ENCODE measurements at regions not wholly inside any gene's neighbourhood (a gene's known extent, or its start where the extent isn't known, plus 50 kb on each side); places are given as distances from the start of the nearest gene placed in this dataset.
"Not testable (repeated sequence)": the region's sequence is repeated elsewhere in the genome, so short reads cannot be mapped to it uniquely, and the experiment has no call there.

DNA sequence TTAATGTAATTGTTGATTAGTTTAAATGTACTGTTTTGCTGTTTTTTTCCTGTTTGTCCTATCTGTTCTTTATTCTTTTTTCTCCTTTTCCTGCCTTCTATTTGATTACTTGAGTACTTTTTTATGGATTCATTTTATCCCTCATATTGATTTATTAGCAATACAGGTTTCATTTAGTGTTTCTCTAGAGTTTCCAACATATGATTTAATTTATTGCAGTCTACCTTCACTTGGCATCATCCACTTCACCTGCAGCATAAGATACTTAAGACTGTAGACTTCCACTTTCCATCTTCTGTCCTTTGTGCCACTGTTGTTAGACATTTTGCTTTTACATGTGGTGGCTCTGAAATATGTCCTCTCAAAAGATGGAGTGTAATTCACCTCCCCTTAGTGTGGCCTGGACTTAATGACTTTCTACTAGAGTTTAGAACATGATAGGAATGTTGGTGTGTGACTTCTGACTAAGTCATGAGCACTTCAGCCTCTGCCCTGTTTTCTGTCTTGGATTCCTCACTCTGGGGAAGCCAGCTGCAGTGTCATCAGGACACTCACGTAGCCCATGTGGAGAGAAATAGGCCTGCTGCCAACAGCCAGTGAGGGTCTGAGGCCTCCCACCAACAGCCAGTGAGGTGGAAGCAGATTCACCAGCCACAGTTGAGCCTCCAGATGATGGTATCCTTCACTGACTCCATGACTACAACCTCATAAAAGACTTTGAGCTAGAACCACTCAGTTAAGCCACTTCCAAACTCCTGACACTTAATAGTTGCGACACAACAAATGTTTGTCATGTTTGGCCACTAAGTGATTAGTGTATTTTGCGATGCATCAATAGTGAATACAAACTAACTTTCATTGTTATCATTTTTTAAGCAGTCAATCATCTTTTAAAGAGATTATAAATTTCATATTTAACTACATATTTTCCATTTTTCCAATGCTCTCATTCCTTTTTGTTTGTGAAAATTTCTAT lies 643.5 kb upstream of the DPP6 start:
- Mint-ChIP-seq H3K27me3 (ENCODE audit: unreplicated experiment) (no peaks in the 10 kb centered on the region), H3K4me1 (ENCODE audit: unreplicated experiment) (no peaks in the 10 kb centered on the region), H3K27ac (ENCODE audit: unreplicated experiment) (no peak overlapping the region), H3K36me3 (ENCODE audit: unreplicated experiment) (no peaks in the 10 kb centered on the region), H3K4me3 (ENCODE audit: unreplicated experiment) (no peak overlapping the region), H3K9me3 (ENCODE audit: unreplicated experiment) (peaks cover 77% of the 10 kb centered on the region)
- no peak for DNase-seq (ENCODE audit: extremely low spot score, unreplicated experiment)
- TF ChIP-seq, protein P1, sequence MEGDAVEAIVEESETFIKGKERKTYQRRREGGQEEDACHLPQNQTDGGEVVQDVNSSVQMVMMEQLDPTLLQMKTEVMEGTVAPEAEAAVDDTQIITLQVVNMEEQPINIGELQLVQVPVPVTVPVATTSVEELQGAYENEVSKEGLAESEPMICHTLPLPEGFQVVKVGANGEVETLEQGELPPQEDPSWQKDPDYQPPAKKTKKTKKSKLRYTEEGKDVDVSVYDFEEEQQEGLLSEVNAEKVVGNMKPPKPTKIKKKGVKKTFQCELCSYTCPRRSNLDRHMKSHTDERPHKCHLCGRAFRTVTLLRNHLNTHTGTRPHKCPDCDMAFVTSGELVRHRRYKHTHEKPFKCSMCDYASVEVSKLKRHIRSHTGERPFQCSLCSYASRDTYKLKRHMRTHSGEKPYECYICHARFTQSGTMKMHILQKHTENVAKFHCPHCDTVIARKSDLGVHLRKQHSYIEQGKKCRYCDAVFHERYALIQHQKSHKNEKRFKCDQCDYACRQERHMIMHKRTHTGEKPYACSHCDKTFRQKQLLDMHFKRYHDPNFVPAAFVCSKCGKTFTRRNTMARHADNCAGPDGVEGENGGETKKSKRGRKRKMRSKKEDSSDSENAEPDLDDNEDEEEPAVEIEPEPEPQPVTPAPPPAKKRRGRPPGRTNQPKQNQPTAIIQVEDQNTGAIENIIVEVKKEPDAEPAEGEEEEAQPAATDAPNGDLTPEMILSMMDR (IDR thresholded peaks at IDR 0.05), result no peak

DNA sequence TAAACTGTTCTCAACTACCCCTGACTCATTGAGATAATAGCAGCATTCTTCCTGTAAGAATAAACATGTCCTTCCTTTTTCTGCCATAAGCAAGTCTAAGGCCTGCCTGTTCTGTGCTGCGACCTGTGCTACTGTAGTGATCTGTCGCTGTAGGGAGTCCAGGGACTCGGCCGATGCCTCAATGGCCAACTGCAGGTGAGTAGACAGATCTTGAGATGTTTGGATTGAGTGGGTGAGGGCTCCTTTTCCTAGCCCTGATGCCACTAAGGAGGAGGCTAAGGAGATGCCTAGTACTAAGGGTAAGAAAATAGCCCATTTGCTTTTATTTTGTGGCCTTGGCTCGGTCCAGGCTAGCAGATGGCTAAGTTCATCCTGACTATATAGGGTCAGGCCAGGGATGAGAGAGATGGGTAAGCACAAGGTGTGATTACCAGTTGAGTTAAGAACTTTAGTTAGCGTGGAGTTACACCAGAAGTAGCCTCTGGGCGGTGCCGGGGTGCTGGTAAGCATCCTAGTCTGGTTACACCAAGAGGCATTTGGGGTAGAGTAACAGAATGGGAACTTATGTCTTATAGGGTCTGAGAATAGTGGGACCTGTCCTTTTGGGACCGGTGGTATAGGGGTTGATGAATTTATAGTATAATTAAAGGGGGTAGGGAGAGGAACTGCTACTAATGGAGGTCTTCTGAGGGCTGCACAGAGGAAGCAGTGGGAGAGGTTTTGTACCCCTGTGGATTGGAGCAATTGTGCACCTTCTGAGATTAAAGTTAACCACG lies 642.4 kb upstream of the DPP6 start:
- not testable (repeated sequence) for H3K36me3 Mint-ChIP-seq (ENCODE audit: unreplicated experiment); H3K4me3 Mint-ChIP-seq (ENCODE audit: unreplicated experiment); H3K4me1 Mint-ChIP-seq (ENCODE audit: unreplicated experiment); H3K27ac Mint-ChIP-seq (ENCODE audit: unreplicated experiment); DNase-seq (ENCODE audit: extremely low spot score, unreplicated experiment); H3K27me3 Mint-ChIP-seq (ENCODE audit: unreplicated experiment)
- H3K9me3 Mint-ChIP-seq (ENCODE audit: unreplicated experiment), result peaks cover 69% of the 10 kb centered on the region

DNA sequence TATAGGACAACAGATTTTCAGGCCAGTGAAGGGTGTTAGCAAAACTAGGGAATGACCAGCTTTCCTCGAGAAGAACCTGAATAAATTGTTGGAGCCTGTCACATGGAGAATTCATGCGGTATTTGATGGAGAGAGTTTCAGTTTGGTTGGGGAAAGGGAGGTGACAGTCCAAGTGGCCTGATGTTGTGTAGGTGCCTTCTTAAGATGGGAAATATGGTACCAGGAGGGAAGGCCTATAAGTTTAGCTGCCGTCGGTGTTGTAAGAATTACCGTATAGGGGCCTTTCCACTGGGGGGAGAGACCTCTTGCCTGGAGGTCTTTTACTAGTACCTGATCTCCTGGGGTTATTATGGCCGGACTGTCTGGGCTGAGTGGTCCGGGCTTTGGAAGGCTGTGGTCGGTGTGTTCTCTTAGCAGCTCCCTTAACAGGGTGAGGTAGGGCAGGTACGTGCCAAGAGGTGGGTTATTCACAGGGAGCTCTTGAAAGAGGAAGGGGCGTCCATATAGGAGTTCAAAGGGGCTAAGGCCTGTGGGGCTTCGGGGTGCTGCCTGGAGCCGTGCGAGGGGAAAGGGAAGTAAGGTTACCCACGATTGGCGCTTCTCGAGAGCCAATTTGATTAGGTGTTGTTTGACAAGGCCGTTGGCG lies 641.1 kb upstream of the DPP6 start:
- not testable (repeated sequence) for H3K36me3 Mint-ChIP-seq (ENCODE audit: unreplicated experiment); H3K4me3 Mint-ChIP-seq (ENCODE audit: unreplicated experiment); H3K4me1 Mint-ChIP-seq (ENCODE audit: unreplicated experiment); H3K27me3 Mint-ChIP-seq (ENCODE audit: unreplicated experiment); DNase-seq (ENCODE audit: extremely low spot score, unreplicated experiment); H3K27ac Mint-ChIP-seq (ENCODE audit: unreplicated experiment)
- H3K9me3 Mint-ChIP-seq (ENCODE audit: unreplicated experiment), result peaks cover 72% of the 10 kb centered on the region

DNA sequence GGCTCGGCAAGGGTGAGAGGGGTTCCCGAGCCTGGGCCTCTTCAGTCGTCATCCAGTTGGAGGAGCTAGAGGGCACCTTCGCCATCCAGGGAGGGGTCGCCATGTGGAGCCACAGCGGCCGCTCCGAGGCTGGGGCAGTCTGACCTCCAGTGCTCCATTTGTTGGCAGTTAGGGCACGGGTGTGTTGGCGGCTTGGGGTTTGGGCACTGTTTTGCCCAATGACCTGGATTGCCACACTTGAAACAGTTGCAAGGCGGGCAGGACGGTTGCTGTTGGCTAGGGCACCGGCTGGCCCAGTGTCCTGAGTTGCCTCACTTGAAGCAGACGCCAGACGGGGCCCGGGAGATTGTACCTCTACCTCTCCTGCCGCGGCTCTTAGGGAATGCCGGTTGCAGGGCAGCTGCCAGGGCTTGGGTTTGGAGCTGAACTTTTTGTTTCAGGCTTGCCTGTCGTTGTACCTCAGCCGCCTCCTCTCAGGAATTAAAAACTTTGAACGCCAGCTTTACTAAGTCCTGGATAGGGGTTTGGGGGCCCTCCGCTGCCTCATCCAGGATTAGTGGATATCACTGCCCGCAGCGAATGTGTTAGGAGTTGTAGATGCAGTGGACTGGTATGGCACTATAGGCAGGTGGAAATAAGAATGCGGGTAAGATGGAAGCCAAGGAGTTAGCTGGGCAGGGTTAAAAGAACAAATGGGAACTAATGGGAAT lies 639.9 kb upstream of the DPP6 start:
- not testable (repeated sequence) for H3K4me3 Mint-ChIP-seq (ENCODE audit: unreplicated experiment); DNase-seq (ENCODE audit: extremely low spot score, unreplicated experiment); H3K27me3 Mint-ChIP-seq (ENCODE audit: unreplicated experiment); H3K4me1 Mint-ChIP-seq (ENCODE audit: unreplicated experiment); H3K36me3 Mint-ChIP-seq (ENCODE audit: unreplicated experiment); H3K27ac Mint-ChIP-seq (ENCODE audit: unreplicated experiment)
- H3K9me3 Mint-ChIP-seq (ENCODE audit: unreplicated experiment), result peaks cover 72% of the 10 kb centered on the region

DNA sequence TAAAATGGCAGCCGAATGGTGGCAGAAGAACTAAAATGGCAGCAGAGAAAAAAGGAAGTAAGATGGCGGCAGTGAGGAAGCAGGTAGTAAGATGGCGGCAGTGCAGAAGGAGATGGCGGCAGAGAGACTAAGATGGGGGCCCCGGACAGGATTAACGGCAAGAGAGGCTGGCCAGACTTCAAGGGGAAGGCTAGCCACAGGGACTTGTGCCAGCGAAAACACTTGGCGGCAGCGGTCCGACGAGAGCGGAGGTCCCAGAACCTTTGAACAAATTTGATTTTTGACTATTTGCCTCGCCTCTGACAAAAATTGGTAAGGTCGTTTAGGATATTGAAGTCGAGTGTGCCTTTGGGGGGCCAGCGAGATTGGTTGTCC lies 639.4 kb upstream of the DPP6 start:
- H3K27me3 Mint-ChIP-seq (ENCODE audit: unreplicated experiment); DNase-seq (ENCODE audit: extremely low spot score, unreplicated experiment); H3K4me1 Mint-ChIP-seq (ENCODE audit: unreplicated experiment); H3K36me3 Mint-ChIP-seq (ENCODE audit: unreplicated experiment); H3K4me3 Mint-ChIP-seq (ENCODE audit: unreplicated experiment); H3K27ac Mint-ChIP-seq (ENCODE audit: unreplicated experiment): not testable (repeated sequence)
- H3K9me3 Mint-ChIP-seq (ENCODE audit: unreplicated experiment), result peaks cover 72% of the 10 kb centered on the region

DNA sequence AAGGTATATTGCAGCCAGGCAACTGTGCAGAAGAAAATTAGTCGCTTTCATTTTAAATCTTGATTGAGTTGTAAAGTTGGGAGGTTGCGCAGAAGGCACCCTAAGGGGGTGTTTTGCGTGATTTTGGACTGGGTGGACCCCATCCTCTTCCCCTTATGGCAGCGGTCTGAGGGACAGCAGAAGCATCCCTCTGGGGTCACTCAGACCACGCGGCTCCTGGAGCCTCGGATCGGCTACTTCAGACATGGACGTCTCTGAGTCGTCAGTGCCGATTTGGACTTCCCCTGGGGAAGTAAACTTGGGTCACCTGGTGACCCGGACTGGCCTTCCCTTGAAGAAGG lies 639.0 kb upstream of the DPP6 start:
- DNase-seq (ENCODE audit: extremely low spot score, unreplicated experiment), result no peak
- TF ChIP-seq, protein P1 (IDR thresholded peaks at IDR 0.05), result no peak
- no peaks in the 10 kb centered on the region for H3K27me3 Mint-ChIP-seq (ENCODE audit: unreplicated experiment)
- H3K4me1 Mint-ChIP-seq (ENCODE audit: unreplicated experiment), result no peaks in the 10 kb centered on the region
- H3K9me3 Mint-ChIP-seq (ENCODE audit: unreplicated experiment), result peaks cover 69% of the 10 kb centered on the region
- H3K36me3 Mint-ChIP-seq (ENCODE audit: unreplicated experiment), result no peaks in the 10 kb centered on the region
- no peak overlapping the region for H3K4me3 Mint-ChIP-seq (ENCODE audit: unreplicated experiment)
- H3K27ac Mint-ChIP-seq (ENCODE audit: unreplicated experiment), result no peak overlapping the region

All from osteocyte (in vitro differentiated cells).